Activated CD4-positive, alpha-beta T cell treated with anti-CD3 and anti-CD28 coated beads, Interleukin-2, amount 50 U/mL, for 48 hours (primary cell): ENCODE measurements at regions not wholly inside any gene's neighbourhood (a gene's known extent, or its start where the extent isn't known, plus 50 kb on each side); places are given as distances from the start of the nearest gene placed in this dataset.

Experiments
- DNase-seq, 2 experiments: peaks; one replicate each; pipeline ENCODE4 v3.0.0-alpha.2; 2020

DNA sequence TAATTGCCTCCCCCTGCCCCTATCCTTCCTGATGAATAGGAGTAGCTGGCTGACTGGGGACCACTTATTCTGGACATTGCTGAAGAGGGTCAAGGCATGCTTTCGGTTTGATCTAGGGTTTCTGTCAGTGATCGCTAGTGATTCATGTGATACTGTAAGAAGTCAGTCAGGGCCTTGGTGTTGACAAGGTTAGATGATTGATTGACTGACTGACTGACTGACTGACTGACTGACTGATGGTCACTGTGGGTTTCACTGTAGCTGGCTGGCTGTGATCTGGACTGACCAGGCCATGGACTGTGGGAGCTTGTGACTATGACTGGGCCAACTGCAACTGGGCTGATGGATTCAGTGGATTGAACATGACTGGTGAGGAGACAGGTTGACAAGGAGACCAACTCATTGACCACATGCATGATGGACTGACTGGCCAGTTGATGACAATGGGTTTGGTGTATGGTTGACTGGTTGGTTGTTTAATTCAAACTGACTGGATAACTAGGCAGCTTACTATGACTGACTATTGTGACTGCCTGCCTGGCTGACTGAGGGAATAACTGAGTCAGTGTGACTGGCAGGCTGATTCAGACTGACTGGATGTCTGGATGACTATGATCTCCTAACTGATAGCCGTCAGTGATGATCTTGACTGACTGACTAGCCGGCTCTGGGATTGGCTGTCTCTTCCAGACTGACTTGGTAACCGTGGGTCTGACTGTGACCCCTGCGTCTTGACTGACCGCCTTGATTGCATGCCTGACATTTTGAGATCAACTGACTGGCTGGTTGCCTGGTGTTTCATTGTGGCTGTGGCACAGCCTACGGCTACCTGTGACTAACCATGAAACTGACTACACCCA, 509.9 kb downstream of the SHQ1 start:
- DNase-seq = peak; percentile 52 to 72

DNA sequence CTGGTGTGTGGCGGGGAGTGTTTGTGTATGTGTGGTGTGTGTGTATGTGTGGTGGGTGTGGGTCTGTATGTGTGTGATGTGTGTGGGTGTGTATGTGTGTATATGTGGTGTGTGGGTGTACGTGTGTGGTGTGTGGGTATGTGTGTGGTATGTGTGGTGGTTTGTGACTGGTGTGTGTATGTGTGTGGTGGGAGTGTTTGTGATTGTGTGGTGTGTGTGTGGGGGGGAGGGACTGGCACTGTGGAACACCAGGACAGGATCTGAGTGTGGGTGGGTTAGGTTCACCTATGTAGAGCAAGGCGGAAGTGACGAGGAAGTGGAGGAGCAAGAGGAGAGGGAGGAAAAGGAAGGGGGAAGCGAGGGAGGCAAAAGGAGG, 510.8 kb downstream of the SHQ1 start:
- no peak for DNase-seq

DNA sequence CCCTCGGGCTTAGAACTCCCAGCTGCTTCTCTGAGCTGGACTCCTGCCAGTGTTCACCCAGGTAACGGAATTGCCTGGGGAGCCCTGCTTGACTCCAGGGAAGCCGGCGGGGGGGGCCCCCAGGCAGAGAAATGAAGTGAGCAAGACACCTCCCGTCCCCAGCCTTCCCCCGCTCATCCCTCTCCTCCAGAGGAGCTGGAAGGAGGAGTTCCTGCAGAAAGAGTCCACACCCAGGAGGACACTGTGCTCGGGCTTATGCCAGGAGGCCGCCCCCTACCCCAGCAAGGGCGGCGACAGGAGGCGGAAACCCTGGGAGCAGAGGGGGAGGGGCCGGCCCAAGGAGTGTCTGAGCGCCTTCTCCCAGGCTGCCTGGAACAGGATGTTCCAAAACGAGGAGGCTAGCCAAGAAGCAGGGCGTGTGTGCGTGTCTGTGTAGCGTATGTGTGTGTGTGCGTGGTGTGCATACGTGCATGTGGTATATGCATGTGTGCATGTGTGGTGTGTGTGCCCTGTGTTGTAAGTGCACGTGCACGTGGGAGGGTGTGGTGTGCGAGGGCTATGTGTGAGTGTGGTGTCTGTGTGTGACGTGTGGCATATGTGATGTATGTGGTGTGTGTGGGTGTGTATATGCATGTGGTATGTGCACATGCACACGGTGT, 511.3 kb downstream of the SHQ1 start:
- no peak for DNase-seq

DNA sequence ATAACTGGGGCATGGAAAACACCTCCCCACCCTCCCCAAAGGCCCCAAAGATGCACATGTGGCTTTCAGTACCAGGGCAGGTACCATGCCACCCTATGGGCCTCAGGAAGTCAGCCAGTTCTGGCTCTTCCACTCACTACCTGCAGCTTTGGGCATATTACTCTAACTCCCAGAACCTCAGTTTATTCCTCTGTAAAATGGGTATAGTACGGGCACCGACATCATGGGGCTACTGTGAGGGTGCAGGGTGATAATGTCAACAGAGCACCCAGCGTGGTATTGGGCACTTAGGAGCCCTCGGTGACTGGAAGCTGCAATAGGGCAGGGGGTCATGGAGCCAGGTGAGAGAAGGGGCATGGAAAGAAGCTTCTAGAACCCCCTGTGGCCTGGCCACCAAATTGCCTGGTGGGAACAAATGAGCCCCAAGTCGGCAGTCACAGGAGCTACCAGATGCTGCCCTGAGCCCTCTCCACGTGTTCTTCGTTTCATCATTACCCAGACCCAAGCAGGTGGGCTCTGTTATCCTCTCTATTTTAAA, 512.1 kb downstream of the SHQ1 start:
- no peak for DNase-seq

DNA sequence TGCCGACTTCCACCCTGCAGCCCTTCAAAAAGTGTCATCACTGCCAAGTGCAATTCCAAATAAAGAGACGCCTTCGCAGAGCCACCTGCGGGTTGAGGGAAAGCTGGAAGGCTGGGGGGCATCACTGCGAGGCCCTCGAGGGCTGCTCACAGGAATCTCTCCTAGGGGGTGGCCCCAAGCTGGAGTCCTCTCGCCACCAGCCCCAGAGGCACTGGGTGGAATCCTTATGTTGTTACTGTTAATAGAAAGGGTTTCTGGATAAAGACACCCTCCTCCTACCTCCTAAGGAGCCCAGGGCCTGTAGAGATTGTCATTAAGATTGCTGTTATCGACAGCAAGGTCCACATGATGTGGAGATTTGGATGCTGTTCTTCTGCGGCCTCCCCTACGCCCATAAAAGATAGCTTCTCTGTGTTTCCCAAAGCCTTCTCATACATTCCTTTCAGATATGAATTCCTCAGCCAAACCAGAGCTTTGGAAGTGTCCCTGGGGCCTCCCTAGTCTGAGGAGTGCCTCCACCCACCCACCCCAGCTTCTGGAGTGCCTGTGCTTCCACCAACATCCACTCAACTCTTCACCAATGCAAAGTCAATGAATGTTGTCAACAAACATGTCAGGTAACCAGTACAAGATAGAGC, 512.7 kb downstream of the SHQ1 start:
- DNase-seq = no peak

DNA sequence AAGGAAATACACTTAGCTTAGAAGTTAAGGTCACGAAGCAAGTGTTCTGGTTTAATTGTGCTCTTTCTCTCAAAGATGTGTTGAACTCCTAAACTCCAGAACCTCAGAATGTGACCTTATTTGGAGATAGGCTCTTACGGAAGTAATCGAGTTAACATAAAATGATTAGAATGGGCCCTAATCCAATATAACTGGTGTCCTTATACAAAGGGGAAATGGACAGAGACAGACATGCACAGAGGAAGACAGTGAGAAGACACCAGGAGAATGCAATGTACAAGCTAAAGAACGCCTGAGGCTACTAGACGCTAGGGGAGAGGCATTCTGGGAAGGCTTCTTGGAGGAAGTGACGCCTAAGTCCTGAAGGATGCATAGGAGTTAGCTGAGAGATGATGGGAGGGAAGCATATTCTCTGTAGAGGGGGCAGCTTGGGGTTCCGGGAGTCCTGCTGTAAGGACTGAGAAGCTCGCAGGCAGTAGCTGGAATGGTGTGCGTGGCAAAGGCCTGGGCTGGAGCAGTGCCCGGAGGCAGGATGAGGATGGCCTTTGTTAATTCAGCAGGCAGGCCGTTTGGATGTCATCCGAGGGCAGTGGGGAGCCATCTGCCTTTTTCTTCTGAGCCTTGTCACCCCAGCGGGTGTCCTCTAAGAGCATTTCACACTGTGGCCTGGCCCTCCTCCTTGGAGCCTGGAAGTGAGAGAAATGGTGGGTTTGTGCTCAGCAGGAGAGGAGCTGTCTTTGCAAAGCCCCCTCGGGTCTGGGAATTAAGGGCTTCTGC, 513.4 kb downstream of the SHQ1 start:
- DNase-seq = no peak

DNA sequence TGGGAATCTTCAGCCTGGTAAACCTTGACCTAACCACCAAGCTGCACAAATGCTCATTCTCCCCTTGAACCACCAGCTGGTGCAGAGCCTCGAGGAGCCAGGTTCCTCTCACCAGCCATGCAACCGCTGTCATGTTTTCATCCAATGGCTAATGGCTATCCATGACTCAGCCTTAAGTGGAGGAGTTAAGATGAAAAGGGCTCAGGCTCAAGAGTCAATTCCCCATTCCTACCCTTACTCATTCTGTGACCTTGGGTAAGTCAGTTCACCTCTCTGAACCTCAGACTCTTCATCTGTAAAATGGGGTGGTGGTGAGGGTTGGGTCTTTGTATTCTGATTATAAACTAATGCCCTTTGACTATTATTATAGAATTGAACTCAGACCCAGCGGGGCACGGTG, 515.6 kb downstream of the SHQ1 start:
- DNase-seq = no peak

DNA sequence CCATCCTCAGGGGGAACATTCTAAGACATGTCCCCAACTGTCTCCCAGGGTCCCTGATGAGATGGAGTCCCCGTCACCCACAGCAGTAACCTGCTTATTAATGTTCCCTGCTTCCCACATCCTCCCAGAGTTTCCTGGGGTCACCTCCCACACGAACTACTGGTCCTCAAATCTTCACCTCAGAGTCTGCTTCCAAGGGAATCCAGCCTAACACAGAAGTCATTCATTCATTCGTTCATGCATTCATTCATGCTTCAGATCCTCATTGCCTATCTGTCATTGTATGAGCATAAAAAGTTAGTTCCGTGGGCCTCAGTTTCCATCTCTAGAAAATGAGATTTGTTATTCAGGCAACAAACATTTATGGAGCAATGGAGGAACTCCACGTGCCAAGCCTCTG, 516.2 kb downstream of the SHQ1 start:
- DNase-seq = no peak

DNA sequence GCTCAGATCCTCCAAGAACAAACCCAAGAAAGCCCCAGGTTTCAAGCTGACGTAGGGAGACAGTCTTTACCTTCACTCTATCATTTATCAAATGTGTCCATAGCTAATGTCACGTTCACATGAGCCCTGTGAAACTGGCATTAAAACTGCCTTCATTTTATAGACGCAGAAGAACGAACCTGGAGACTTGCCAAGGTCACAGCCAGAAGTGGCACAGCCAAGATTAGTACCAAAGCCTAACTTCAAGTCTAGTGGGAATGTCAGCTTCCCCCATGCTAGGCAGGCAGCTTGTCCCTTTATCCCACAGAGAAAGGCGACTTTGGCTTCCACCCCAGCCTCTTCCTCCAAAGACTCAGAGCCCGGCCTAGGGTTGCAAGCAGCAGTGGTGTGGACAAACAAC, 517.2 kb downstream of the SHQ1 start:
- DNase-seq = no peak

DNA sequence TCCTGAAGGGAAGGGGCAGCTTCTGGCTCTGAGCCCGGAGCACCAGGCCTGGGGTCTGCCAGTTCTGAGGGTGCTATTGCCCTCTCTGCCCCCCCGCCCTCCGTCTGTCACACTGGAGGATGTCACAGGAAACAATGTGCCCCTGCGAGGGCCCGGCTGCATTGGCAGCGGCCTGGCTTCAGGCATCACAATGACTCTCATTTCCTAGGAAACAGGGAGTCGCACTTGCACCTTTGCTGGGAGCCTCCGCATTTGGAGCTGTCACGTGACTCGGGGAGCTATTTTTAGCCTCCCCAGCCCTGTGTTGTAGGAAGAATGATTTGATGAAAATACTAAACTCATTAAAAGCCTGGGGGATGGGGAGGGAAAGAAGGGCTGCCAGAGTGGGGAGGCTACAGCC, 518.9 kb downstream of the SHQ1 start:
- no peak for DNase-seq

DNA sequence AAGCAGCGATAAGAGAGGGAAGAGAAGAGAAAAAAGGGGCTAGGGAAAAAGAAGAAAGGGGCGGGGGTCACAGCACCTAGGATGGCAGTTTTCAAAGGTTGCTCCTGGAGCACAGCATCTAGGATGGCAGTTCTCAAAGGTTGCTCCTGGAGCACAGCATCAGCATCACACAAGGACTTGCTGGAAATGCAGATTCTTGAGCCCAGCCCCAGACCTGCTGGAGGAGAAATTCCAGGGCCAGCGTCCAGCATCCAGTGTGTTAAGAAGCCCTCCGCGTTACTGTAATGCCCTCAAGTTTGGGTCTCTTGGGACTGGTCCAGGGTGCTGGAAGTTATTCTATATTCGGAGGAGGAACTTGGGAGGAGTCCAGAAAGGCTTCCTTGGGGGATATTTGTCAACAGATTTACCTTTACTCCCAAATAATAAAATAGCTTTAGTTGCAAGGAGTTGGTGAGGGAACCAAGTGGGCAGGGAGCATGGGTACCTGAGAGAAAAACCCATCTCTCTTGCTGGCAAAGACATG, 519.4 kb downstream of the SHQ1 start:
- no peak for DNase-seq

DNA sequence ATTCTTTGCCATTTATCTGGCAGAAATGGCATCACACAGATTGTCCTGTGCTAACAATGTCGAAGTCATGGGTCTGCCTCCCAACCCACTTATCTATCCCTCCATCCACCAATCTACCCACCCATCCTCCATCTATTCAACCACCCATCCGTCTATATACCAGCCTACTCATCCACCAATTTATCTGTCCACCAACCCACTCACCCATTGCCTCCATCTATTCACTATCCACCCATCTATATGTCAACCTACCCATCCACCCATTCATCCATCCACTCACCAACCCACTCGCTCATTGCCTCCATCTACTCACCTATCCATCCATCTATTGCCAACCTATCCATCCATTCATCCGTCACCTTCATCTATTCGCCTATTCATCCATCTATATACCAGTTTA, 521.2 kb downstream of the SHQ1 start:
- DNase-seq = no peak

DNA sequence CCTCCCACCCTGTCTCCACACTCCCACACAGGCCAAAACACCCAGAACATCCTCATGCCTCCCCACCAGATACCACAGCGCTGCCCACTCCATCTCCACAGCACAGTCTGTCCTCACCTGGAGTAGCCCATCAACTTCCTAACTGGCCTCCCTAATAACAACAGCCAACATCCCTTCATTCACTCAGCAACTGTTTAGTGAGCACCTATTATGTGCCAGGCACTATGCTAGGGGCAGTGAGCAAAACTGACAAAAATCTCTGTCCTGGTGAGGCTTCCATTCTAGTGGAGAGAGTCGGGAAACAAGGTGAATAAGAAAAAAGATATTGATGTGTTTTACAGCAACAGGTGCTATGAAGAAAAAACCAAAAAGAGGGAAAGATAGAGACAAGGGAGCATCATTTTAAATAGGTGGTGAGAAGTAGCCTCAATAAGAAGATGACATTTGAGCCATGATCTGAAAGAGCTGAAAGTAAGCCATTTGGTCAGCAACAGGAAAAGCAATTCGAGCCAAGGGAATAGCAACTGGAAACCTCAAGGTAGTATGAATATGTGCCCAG, 523.9 kb downstream of the SHQ1 start:
- DNase-seq = no peak

DNA sequence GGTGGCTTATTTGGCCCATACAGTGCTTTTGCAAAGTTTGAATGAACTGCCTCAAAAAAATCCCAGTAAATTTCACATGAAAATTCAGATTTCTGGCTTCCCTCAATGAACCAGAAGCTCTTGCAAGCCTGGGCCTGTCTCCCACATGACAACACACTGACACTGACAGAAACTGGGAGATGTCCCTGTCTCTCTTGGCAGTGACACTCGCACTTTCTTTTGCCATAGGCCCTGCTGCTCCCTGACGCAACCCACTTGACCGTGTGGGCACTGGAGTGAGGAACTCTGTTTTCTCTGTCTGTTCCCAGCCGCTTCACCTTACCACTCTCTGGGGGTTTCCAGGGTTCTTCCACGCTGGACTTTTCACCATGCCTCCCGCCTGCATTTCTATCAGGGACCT, 524.5 kb downstream of the SHQ1 start:
- no peak for DNase-seq

DNA sequence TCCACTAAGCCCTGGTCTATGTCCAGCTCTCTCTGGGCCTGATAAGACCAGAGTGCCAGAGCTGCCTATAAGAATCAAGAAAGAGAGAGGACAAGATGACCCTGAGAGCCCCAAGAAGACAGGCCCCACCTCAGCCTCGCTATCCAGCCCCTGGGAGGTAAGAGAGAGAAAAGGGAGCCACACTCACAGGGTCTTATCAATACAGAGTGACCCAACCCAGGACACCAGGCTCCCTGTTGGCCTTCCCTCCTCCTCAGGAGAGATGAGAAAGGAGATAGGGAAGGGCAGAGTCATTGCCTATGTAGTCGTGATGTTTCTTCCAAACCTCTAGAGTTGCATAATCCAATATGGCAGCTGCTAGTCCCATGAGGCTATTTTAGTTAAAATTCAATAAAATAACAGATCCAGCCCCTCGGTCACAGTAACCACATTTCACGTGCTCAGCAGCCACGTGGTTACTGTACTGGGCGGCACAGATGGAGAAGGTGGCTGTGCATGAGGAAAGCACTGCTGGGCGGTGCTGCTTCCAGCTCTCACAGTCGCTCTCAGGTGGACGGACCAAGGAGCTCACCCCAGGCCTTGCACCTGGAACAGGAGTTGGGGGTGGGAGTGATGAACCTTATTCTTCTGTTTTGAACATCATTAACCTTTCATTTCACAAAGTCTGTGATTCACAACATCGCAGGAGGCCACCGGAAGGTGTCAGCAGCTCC, 525.8 kb downstream of the SHQ1 start:
- no peak for DNase-seq

DNA sequence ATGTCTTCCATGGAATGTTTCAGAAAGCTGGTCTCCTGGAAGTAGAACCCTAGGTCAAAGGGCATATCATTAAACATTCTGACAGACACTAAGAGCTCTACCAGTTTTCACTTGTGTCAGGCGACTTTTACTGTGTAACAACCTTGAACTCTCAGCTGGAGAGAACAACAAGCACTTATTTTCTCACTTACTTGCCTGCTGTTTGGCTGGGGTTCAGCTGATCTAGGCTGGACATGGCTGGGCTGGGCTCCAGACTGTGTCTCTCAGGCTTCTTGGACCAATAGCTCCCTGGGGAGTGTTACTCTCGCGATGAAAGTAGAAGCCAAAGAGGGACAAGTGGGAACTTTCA, 527.3 kb downstream of the SHQ1 start:
- no peak for DNase-seq

DNA sequence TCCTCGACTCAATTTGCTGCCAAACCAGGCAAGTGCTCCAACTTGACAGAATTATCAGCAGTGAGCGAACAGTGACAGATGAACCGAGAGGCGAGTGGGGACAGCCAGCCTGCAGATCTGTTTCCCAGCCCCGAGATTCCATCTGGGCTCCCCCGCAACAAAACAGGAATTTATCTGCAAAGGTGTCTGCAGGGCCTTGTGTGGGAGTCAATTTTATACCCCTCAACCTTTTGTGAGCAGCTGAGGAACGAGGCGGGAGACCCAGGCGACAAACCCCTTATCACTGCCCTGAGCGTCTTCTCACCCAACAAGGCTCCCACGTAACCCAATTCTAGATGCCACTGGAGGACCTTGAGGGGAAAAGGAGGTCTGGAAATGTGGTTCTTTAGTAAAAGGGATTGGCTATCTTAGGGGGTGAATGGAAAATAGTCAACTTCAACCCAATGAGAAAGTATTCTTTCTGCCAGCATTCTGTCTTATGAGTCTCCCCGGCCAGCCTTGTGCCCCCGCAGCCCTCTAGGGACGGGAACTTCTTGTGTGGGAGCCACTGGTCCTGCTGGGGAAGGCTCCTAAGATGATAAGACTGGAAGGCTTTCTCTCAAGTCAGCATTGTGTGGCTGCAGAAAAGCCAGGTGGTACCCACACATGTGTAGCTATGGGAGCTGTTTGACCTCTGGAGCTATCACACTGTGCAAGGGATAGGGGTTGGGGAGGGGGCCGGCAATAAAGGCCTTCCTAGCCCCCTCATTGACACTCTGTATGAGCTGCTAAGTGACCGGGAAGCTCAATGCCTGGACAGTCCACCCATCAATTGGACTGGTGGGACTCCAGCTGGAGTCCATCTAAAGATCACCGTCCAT, 527.9 kb downstream of the SHQ1 start:
- DNase-seq = no peak

DNA sequence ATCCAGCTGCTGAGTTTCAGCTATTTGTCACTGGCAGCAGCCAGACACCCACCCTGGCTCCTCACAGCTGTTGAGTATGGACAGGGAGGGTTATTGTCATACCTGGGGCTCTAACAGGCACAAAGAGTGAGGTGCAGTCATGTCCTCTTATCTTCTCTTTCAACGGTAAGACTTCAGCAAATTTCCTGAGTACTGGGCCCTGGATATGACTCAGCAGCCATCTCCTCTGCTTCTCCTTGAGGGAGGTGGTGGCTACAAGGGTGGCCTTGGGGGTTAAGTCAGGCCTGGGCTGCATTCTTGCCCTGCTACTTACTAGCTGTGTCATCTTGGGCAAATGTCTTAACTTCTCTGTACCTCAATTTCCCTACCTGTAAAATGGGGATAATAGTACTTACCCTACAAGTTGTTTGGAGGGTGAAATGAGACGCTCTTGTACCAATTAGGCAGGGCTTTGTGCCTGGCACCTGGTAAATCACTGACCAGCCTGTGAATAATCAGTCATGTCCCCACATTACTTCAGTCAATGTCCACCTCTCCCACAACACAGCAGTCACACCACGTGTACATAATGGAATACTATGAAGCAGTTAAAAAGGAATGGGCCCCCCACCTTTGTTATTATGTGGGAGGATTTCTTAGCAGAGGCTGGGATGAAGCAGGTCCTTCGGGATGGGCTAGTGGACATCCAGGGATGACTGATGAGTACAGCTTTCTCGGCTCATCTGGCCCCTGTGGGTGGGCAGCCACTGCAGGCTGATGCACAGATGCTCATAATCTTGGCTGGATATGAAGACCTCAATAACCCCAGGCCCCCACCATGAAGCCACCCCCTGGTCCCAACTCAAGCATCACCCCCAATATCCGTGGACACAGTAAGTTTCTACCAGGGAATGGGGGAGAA, 528.8 kb downstream of the SHQ1 start:
- no peak for DNase-seq

DNA sequence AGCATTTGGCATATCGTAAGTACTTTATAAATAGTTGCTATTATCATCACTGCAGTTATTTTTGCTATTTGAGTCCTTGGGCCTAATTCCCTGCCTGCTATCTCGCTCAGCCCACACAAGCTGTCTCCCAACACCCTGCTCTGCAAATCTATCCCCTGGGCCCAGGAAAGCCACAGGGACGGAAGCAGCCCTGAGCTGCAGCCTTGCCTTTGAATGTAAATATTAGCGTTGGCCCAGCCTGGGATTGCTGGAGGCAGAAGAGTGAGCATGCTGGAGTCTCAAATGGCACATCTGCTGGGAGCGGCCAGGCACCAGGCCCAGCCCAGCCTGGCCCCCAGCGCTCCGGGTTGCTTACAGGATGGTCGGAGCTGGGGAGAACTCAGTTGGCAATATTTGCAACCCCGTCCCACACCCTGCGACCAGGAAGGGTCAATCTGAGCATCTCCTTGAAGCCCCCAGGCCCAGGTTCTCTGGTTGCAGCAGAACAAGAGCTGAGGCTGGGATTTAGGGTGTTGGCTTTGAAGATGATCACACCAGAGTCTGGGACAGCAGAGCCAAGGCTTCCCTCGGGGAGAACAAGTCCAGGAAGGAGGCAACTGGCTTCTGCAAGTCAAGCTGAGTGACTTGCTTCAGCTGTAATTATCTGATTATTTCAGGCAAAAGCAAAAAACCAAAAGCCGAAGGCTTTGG, 529.6 kb downstream of the SHQ1 start:
- DNase-seq = no peak
